Upper lobe of left lung (tissue), 6 donors: ENCODE measurements at regions not wholly inside any gene's neighbourhood (a gene's known extent, or its start where the extent isn't known, plus 50 kb on each side); places are given as distances from the start of the nearest gene placed in this dataset.

Experiments used
- ATAC-seq, 2 donors: fragments of 200-7000 bp; cut with Tn5 transposase; one replicate each; pipeline ENCODE4 v1.9.1; 2022; ENCODE audit warnings: mild to moderate bottlenecking in 2 of 2, moderate library complexity in 2 of 2; ENCODE audit not compliant: low FRiP score in 2 of 2
- DNase-seq, 2 donors: peaks; one replicate each; pipeline ENCODE4 v3.0.0-alpha.2; 2019 to 2020
- H3K27ac ChIP-seq, 4 donors: fragments of 200-600 bp; sonication (generic); one replicate each; pipeline ENCODE4 v1.5.1; 2016 to 2019
- H3K27me3 ChIP-seq, 4 donors: fragments of 200-600 bp; sonication (generic); one replicate each; pipeline ENCODE4 v1.5.1; 2017 to 2019
- H3K36me3 ChIP-seq, 4 donors: fragments of 200-600 bp; sonication (generic); one replicate each; pipeline ENCODE4 v1.5.1; 2016 to 2019
- H3K4me1 ChIP-seq, 4 donors: fragments of 200-600 bp; sonication (generic); one replicate each; pipeline ENCODE4 v1.5.1; 2018 to 2019
- H3K4me3 ChIP-seq, 4 donors: fragments of 200-600 bp; sonication (generic); one replicate each; pipeline ENCODE4 v1.5.1; 2017 to 2019; ENCODE audit warnings: mild to moderate bottlenecking in 2 of 4, moderate library complexity in 1 of 4
- H3K9me3 ChIP-seq, 4 donors: fragments of 200-600 bp; sonication (generic); one replicate each; pipeline ENCODE4 v1.5.1; 2018 to 2019
- CTCF ChIP-seq, 6 experiments: fragments of 450-650 bp in 4 of 6; fragments of 200-600 bp in 2 of 6; sonication (generic) in 2 of 6; IDR thresholded peaks; one replicate each; pipeline ENCODE4 v1.5.1; 2016 to 2019; ENCODE audit warnings: antibody characterized with exemption in 6 of 6
- EP300 ChIP-seq, 4 donors: sonication (generic); formaldehyde crosslinking; IDR thresholded peaks; one replicate each; pipeline ENCODE4 v1.5.1; 2017; ENCODE audit warnings: antibody characterized with exemption in 4 of 4, control low read depth in 2 of 4
- POLR2A ChIP-seq, 4 donors: fragments of 450-650 bp; IDR thresholded peaks; one replicate each; pipeline ENCODE4 v1.5.1; 2016 to 2017; ENCODE audit warnings: antibody characterized with exemption in 4 of 4, mild to moderate bottlenecking in 2 of 4
- POLR2AphosphoS5 ChIP-seq, 2 donors: sonication (generic); formaldehyde crosslinking; IDR thresholded peaks; one replicate each; pipeline ENCODE4 v1.5.1; 2017; ENCODE audit warnings: antibody characterized with exemption in 2 of 2
- WGBS, 2 donors: methylation state at CpG; one replicate each; pipeline ENCODE4 v1.1.5; 2017 to 2018; 5-methylcytosine and 5-hydroxymethylcytosine counted together
- donor health status: DM: no; HTN: no; CAD: no; lungs with moderate emphysema.
- donor health status: DM: no; HTN: yes; CAD: no; lungs with severe emphysema.

- TF ChIP-seq CTCF (IDR thresholded peaks at IDR 0.05) = peak; percentile 54 to 88 (median 76)
- peak in 1 of 4 donors; percentile 87 for TF ChIP-seq EP300 (IDR thresholded peaks at IDR 0.05)
- no peak for TF ChIP-seq POLR2A (IDR thresholded peaks at IDR 0.05)
- TF ChIP-seq POLR2AphosphoS5 (IDR thresholded peaks at IDR 0.05) = peak in 1 of 2 donors; percentile 53
- peak in 1 of 2 donors; percentile 44 for DNase-seq
- Histone ChIP-seq H3K27me3 (no peaks in the 10 kb centered on the region), H3K4me1 (peaks cover 4 to 17% (median 7%) of the 10 kb centered on the region in 4 donors), H3K4me3 (no peak overlapping the region), H3K36me3 (no peaks in the 10 kb centered on the region), H3K27ac (peak overlapping the region in 1 of 4 donors; percentile 46), H3K9me3 (no peaks in the 10 kb centered on the region)
- WGBS, 2 donors = 53 to 74% methylated on average over 4 of the region's 4 CpGs
- peak; percentile 77 to 84 for ATAC-seq
Observed at GRCh38 chr6:12233693-12234571, 56.2 kb upstream of the EDN1 start.

- no peaks in the 10 kb centered on the region for H3K9me3 ChIP-seq
- H3K27ac ChIP-seq = no peak overlapping the region
- DNase-seq (no peak), ATAC-seq (no peak)
- H3K36me3 ChIP-seq = no peaks in the 10 kb centered on the region
- no peaks in the 10 kb centered on the region for H3K27me3 ChIP-seq
- WGBS, 2 donors = 71 to 72% methylated on average over 5 of the region's 5 CpGs
- no peak for TF ChIP-seq POLR2A (IDR thresholded peaks at IDR 0.05)
- no peak overlapping the region for H3K4me3 ChIP-seq
- H3K4me1 ChIP-seq = peaks cover 4 to 17% (median 7%) of the 10 kb centered on the region in 4 donors
Observed at GRCh38 chr6:12235341-12235740, 54.8 kb upstream of the EDN1 start.

- 79 to 82% methylated on average over 7 to 8 of the region's 8 CpGs for WGBS, 2 donors
- TF ChIP-seq EP300 (IDR thresholded peaks at IDR 0.05) = no peak
- no peak for TF ChIP-seq CTCF (IDR thresholded peaks at IDR 0.05)
- Histone ChIP-seq H3K9me3 (no peaks in the 10 kb centered on the region), H3K4me3 (no peak overlapping the region), H3K27ac (no peak overlapping the region), H3K36me3 (no peaks in the 10 kb centered on the region), H3K27me3 (no peaks in the 10 kb centered on the region), H3K4me1 (peaks cover 4 to 17% (median 7%) of the 10 kb centered on the region in 4 donors)
- DNase-seq (no peak), ATAC-seq (peak in 1 of 2 donors; percentile 47)
Observed at GRCh38 chr6:12238219-12238618, 51.9 kb upstream of the EDN1 start.
